ENCODE measurements at regions not wholly inside any gene's neighbourhood (a gene's known extent, or its start where the extent isn't known, plus 50 kb on each side); places are given as distances from the start of the nearest gene placed in this dataset.

- TF ChIP-seq CTCF (conservative IDR thresholded peaks at IDR 0.05; ENCODE audit: low read depth, low read length) = no peak
- no peak overlapping the region for H3K4me3 ChIP-seq (ENCODE audit: low read length)
- DNase-seq (ENCODE audit: low read depth) = no peak
These were observed 229.8 kb upstream of the CEP162 start for GRCh38 chr6:84457276-84457675.

GRCh38 chr6:84456803-84457202, 229.4 kb upstream of the CEP162 start:
- no peak for TF ChIP-seq CTCF (conservative IDR thresholded peaks at IDR 0.05; ENCODE audit: low read depth, low read length)
- H3K4me3 ChIP-seq (ENCODE audit: low read length) = no peak overlapping the region
- DNase-seq (ENCODE audit: low read depth) = no peak

GRCh38 chr6:84455511-84456029, 228.1 kb upstream of the CEP162 start:
- no peak for TF ChIP-seq CTCF (conservative IDR thresholded peaks at IDR 0.05; ENCODE audit: low read depth, low read length)
- DNase-seq (ENCODE audit: low read depth) = no peak
- H3K4me3 ChIP-seq (ENCODE audit: low read length) = no peak overlapping the region

GRCh38 chr6:84453499-84453898, 226.1 kb upstream of the CEP162 start:
- no peak for DNase-seq (ENCODE audit: low read depth)
- no peak overlapping the region for H3K4me3 ChIP-seq (ENCODE audit: low read length)
- TF ChIP-seq CTCF (conservative IDR thresholded peaks at IDR 0.05; ENCODE audit: low read depth, low read length) = no peak

GRCh38 chr6:84450018-84450417, 222.6 kb upstream of the CEP162 start:
- TF ChIP-seq CTCF (conservative IDR thresholded peaks at IDR 0.05; ENCODE audit: low read depth, low read length) = no peak

GRCh38 chr6:84449220-84449619, 221.8 kb upstream of the CEP162 start:
- TF ChIP-seq CTCF (conservative IDR thresholded peaks at IDR 0.05; ENCODE audit: low read depth, low read length) = no peak
- DNase-seq (ENCODE audit: low read depth) = no peak
- H3K4me3 ChIP-seq (ENCODE audit: low read length) = no peak overlapping the region

More at GRCh38 chr6:84450018-84450417, 222.6 kb upstream of the CEP162 start:
- DNase-seq (ENCODE audit: low read depth) = no peak
- H3K4me3 ChIP-seq (ENCODE audit: low read length) = no peak overlapping the region

GRCh38 chr6:84448331-84448730, 220.9 kb upstream of the CEP162 start:
- no peak for DNase-seq (ENCODE audit: low read depth)
- TF ChIP-seq CTCF (conservative IDR thresholded peaks at IDR 0.05; ENCODE audit: low read depth, low read length) = no peak
- H3K4me3 ChIP-seq (ENCODE audit: low read length) = no peak overlapping the region

Measured in retinal pigment epithelial cell (primary cell).